T1000 (cell line): ENCODE measurements at regions not wholly inside any gene's neighbourhood (a gene's known extent, or its start where the extent isn't known, plus 50 kb on each side); places are given as distances from the start of the nearest gene placed in this dataset.
A peak's percentile ranks its signal among the peaks of the same experiment; 100 is the strongest.
"Not testable (repeated sequence)": the region's sequence is repeated elsewhere in the genome, so short reads cannot be mapped to it uniquely, and the experiment has no call there.

Source experiments
- DNase-seq: peaks from one replicate; lab custom pipeline; 2025; ENCODE audit warnings: mixed read lengths; lab: John Stamatoyannopoulos, UW

- DNase-seq = no peak
These were observed 432.6 kb upstream of the SLC30A5 start for GRCh38 chr5:68661237-68661636.

- no peak for DNase-seq
These were observed 431.0 kb upstream of the SLC30A5 start for GRCh38 chr5:68662804-68663307.

GRCh38 chr5:68669864-68670575, 423.8 kb upstream of the SLC30A5 start:
- DNase-seq = no peak

GRCh38 chr5:68673106-68673822, 420.6 kb upstream of the SLC30A5 start:
- DNase-seq = no peak

GRCh38 chr5:68673823-68674180, 420.0 kb upstream of the SLC30A5 start:
- DNase-seq = no peak

DNA sequence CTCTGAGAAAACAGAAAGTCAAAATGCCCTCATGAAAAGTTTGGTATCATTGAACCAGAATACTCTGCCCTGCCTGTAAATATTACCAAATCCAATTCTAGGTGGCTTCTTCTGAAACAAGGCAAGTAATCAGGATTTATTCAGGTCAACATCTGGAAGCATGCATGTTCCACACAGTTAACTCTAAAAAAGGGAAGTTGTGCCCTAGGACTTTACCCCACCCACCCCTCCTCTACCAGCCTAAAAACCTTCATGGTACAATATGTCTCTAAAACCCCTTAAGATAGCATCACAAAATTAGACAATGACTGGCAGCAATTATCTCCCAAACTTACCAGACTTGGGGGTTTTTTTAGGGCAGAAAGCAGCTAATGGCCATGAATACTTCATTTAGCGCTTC, 414.8 kb upstream of the SLC30A5 start:
- DNase-seq = no peak

GRCh38 chr5:68680366-68680765, 413.4 kb upstream of the SLC30A5 start:
- no peak for DNase-seq

GRCh38 chr5:68681929-68682328, 411.9 kb upstream of the SLC30A5 start:
- DNase-seq = no peak

GRCh38 chr5:68682400-68683160, 411.2 kb upstream of the SLC30A5 start:
- no peak for DNase-seq

DNA sequence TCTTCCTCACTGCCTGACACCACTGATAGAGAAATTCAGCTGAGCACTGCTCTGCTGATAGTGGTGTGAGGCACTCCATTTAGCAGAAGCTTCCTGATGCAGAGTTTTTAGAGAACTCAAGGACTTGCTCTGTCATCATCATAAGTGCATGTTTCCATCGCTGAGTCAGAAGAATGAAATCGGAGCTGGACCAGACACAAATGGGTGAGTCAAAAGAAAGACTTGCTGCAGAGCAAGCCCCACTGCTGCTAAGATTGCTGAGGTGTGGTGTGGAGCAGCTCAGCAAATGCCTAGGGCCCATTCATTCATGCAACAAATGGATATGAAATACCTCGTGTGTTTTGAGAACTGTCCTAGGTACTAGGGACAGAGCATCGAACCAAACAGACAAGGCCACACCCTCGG, 410.2 kb upstream of the SLC30A5 start:
- DNase-seq = peak; percentile 64

DNA sequence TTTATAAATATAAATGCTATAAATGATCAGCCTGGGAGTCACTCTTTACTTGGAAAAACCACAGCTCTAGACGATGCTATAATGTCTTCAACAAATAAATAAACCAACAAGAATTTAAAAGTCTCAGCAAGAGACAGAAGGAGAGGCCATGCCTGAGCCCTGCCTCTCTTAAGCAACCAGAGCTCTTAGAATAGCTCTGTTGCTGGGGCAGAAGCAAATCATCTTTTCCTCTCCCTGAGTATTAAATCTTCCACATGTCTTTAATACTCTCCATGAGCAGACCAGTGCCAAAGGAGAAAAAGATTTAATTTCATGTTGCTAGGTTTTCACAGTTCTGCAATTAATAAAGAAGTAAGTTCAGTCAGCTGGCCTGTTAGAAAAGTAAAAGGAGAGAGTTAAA, 408.0 kb upstream of the SLC30A5 start:
- DNase-seq = no peak

DNA sequence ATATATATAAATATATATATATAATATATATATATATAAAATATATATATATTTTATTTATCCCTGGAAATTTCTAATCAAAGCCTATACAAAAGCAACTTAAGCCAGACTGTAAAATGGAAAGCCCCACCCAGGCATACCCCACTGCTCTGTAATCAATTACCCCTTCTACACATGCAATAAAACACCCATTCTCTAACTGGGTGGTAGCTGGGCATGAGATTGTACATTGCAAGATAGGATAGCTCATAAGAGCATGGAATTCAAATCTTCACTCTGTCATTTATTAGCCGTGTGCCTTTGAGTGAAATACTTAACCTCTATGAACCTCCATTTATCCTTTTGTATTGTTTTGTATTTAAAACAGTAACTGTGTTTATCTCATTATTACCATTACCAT, 405.3 kb upstream of the SLC30A5 start:
- no peak for DNase-seq

DNA sequence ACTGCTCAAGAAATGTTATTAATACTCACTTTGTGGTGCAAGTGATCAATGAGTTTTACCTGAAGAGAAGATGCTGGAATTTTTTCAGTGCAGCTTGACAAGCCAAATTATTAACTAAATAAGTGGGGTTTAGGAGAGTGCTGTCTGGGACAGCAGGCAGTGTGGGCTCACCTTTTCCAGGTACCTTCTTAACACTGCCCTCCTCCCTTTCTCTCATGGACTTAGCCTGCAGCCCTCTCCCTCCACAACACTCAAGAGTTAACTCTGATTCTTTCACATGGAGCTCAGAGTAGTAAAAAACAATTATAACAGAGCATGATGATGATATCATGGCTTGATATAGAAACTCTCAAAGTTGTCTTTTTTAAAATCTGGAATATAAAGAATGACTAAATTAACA, 404.8 kb upstream of the SLC30A5 start:
- no peak for DNase-seq

GRCh38 chr5:68691874-68692273, 401.9 kb upstream of the SLC30A5 start:
- DNase-seq = not testable (repeated sequence)

- no peak for DNase-seq
These were observed 395.5 kb upstream of the SLC30A5 start for GRCh38 chr5:68698025-68698940.

DNA sequence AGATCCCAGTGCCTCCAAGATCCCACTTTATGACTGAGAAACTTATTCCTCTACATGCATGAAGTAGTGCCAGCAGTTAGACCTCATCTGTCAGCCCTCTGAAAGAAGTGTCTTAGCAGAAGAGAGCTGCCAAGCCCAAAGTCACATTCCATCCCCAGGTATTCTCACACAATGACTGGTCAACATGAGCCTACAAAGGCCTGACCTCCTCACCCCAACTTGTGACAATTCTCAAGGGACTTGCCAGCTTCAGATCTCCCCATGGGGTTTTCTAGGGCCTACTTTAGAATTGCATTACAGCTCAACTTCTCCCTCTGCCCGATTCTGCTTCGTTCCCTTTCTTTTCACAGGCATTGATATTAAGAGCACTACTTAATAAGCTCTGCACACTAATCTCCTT, 393.8 kb upstream of the SLC30A5 start:
- DNase-seq = no peak

DNA sequence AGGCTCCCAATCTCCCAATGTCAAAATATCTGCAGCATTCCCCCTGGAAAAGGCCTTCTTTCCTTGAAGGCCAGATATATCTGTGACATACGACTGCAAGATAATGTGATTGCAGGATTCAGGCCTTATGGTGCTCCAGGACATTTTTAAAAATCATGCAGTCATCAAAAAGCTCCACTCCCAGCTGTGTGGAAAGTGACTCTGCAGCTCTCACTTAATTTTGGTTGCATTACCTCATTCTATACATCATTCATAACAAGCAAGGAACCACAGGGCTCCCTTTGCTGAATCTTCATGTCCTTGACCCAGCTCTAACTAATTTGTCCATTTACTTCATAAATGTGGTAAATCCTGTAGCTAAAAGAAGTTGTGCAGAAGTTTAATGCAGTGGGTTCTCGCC, 386.2 kb upstream of the SLC30A5 start:
- DNase-seq = no peak

GRCh38 chr5:68708156-68708841, 385.5 kb upstream of the SLC30A5 start:
- no peak for DNase-seq

GRCh38 chr5:68708842-68709170, 385.0 kb upstream of the SLC30A5 start:
- no peak for DNase-seq

- no peak for DNase-seq
These were observed 384.6 kb upstream of the SLC30A5 start for GRCh38 chr5:68709239-68709638.

- DNase-seq = no peak
These were observed 383.3 kb upstream of the SLC30A5 start for GRCh38 chr5:68710514-68710913.
